MG63 (cell line): ENCODE measurements at regions not wholly inside any gene's neighbourhood (a gene's known extent, or its start where the extent isn't known, plus 50 kb on each side); places are given as distances from the start of the nearest gene placed in this dataset.

Experiments
- DNase-seq: peaks from one replicate; pipeline ENCODE4 v3.0.0-alpha.2; 2020
- H3K27me3 ChIP-seq: fragments of 250-450 bp; sonication (Bioruptor Pico); 2 replicates; pipeline ENCODE4 v1.5.1; 2020; ENCODE audit warnings: mild to moderate bottlenecking, moderate library complexity
- H3K36me3 ChIP-seq: fragments of 250-450 bp; sonication (Bioruptor Pico); 2 replicates; pipeline ENCODE4 v1.5.1; 2020; ENCODE audit warnings: mild to moderate bottlenecking, moderate library complexity
- H3K4me3 ChIP-seq: fragments of 250-450 bp; sonication (Bioruptor Pico); 2 replicates; pipeline ENCODE4 v1.5.1; 2020; ENCODE audit warnings: mild to moderate bottlenecking, moderate library complexity
- H3K9me3 ChIP-seq: fragments of 250-450 bp; sonication (Bioruptor Pico); 2 replicates; pipeline ENCODE4 v1.5.1; 2020; ENCODE audit warnings: mild to moderate bottlenecking, moderate library complexity

DNA sequence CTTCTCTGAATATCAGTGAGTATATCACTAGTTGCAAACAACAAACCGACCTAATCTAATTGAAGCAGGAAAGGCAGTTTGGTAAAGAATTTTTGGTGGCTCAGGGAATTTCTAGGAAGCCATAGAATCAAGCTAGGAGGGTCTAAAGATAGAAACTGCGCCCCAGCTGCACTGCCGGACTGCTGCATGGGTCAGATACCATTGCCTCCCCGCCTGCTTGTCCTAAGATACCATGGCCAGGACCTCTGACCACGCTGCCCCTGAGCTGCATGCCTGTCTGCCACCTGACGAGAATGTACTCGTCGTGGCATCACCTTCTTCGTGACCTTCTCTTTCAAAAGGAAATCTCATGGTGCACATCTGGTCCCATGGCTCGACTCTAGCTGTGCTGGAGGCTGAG, 439.0 kb downstream of the ZSWIM6 start:
- Histone ChIP-seq H3K36me3 (no peaks in the 10 kb centered on the region), H3K9me3 (no peaks in the 10 kb centered on the region), H3K4me3 (no peak overlapping the region), H3K27me3 (no peaks in the 10 kb centered on the region)
- DNase-seq = no peak

DNA sequence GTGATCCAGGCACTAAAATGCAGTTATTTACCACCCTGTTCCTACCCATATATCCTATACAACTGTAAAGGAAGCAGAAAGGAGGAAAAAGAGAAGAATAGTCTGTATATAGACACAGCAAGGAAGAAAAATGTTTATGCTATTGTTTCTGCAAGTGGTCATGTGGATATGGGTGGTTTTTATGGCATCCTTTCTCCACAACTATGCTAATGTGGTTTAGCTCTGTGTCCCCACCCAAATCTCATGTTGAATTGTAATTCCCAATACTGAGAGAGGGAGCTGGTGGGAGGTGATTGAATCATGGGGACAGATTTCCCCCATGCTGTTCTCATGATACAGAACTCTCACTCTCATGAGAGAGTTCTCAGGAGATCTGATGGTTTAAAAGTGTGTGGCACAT, 439.8 kb downstream of the ZSWIM6 start:
- H3K36me3 ChIP-seq = no peaks in the 10 kb centered on the region
- DNase-seq = no peak
- H3K27me3 ChIP-seq = no peaks in the 10 kb centered on the region
- no peaks in the 10 kb centered on the region for H3K9me3 ChIP-seq
- H3K4me3 ChIP-seq = no peak overlapping the region

DNA sequence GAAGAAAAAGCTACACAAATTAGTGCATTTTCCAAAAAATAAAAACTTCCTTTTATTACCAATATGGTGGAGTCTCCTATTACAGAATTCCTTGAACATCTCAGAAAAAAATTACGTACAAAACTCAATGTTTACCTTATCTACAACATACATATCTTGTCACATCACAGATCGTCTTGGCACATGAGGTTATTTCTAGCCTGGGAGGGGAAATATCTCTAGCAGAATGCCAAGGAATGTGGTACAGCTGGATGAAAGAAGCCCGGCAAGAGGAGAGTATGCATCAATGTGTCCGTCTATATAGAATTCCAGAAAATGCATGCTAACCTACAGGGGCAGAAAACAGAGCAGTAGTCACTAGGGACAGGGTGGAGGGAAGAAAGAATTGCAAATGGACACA, 443.8 kb downstream of the ZSWIM6 start:
- Histone ChIP-seq H3K9me3 (no peaks in the 10 kb centered on the region), H3K27me3 (no peaks in the 10 kb centered on the region), H3K36me3 (no peaks in the 10 kb centered on the region), H3K4me3 (no peak overlapping the region)
- DNase-seq = no peak

DNA sequence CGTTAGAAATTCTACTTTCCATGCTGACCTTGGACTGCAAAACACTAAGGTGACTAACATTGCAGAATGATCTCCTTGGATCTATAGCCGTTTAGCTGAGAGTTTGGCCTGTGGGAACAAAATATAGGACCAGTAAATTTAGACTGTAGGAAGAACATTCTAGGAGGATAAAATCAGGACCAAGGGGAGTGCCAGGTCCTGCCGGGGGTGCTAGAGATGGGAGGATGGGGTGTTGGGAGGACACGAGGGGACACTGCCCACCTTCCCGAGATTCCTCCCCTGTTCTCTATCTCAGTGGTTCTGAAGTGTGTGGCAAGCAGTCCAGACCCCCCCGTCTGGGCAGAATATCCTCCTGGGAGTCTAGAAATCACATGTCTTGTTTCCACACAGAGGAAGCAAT, 445.2 kb downstream of the ZSWIM6 start:
- Histone ChIP-seq H3K4me3 (no peak overlapping the region), H3K27me3 (no peaks in the 10 kb centered on the region), H3K9me3 (no peaks in the 10 kb centered on the region), H3K36me3 (no peaks in the 10 kb centered on the region)
- DNase-seq = no peak

DNA sequence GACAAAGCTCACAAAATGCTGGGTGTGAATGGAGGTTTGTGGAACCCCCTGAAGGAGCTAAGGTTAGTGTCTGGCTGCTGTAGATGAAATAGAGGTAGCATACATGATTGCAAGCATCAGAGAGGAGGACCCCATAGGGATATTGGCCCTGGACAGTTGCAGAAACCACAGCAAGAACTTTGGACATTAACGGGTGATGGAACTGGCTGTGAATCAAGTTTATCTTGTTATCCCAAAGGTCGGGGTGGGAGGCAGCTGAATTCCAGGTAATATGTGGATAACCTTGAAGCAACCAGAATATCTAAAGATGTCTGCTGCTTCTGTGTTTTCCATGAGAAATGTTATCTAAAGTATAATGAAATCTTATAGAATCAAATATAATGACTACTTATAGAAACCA, 447.7 kb downstream of the ZSWIM6 start:
- H3K9me3 ChIP-seq = no peaks in the 10 kb centered on the region
- no peaks in the 10 kb centered on the region for H3K36me3 ChIP-seq
- H3K27me3 ChIP-seq = no peaks in the 10 kb centered on the region
- no peak for DNase-seq
- H3K4me3 ChIP-seq = no peak overlapping the region

DNA sequence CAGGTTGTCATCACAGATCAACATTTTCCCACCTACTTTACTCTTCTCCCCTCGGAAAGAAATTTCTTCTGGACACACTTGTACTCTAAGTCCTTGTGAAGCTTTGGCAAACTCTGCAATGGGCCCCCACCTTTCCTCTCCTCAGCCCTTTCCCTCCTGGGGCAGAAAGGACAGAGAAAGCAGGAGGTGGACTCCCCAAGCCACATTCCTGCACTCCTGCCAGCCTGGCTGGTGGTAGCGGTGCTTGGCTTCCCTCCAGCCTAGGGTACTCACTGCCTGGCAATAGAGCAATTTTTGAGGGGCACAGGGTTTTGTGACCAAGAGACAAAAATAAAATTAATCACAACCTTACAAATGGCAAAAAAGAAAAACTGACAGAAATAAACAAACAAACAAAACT, 451.4 kb downstream of the ZSWIM6 start:
- H3K9me3 ChIP-seq = no peaks in the 10 kb centered on the region
- no peak for DNase-seq
- H3K36me3 ChIP-seq = no peaks in the 10 kb centered on the region
- no peaks in the 10 kb centered on the region for H3K27me3 ChIP-seq
- no peak overlapping the region for H3K4me3 ChIP-seq

DNA sequence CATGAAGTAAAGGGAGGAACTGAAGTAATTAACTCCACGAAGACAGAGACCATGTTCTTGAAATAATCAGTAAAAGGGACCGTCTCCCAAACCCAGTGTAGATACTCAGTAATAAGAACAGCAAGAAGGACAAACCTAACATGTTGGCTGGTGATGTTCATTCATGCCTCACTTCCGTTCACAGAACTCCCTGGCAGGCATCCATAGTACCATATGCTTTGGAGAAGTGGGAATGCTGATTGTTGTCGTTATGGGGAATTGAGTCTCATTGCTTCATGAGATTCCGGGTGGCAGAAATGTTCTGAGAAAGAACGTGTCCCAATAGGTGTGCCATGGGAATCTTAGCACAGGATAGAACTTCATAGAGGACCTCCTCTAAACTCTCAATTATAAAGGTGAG, 452.3 kb downstream of the ZSWIM6 start:
- Histone ChIP-seq H3K9me3 (no peaks in the 10 kb centered on the region), H3K27me3 (no peaks in the 10 kb centered on the region), H3K4me3 (no peak overlapping the region), H3K36me3 (no peaks in the 10 kb centered on the region)
- no peak for DNase-seq

DNA sequence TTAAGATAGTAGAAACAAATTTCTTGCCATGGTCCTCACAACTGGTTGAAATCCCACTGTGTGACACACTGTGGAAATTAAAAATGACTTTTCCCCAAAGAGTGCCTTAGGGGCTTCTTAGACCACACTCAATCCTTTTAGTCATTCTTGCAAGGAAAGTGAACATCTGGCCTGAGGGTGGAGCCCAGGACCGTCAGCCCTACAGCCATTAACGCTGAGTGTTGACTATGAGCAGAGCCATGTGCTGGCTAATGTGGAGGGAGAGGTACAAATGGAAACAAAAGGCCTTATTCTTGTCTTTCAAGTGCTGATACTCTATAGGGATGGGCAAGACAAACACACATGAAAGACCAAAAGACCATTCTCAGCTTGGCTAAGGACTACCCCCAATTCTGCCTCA, 456.5 kb downstream of the ZSWIM6 start:
- Histone ChIP-seq H3K4me3 (no peak overlapping the region), H3K9me3 (no peaks in the 10 kb centered on the region), H3K27me3 (no peaks in the 10 kb centered on the region), H3K36me3 (no peaks in the 10 kb centered on the region)
- no peak for DNase-seq

DNA sequence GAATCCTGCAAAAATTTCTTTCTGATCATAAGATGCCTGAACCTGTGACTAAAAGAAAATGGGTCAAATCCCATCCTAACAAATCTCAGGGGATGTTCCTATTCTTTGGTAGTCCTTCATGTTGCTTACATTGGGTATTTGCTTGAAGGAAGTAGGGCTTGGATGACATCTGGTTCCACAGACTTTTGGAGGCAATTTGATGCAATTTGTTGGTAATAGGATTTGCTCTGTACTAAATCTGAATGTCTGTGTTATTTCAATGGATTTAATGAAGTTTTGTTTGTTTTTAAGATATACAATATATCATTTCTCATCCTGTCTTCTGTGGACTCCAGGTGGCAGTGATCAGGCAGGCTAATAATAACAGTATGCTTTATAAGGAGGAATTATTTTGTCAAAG, 457.9 kb downstream of the ZSWIM6 start:
- no peaks in the 10 kb centered on the region for H3K27me3 ChIP-seq
- H3K36me3 ChIP-seq = no peaks in the 10 kb centered on the region
- H3K4me3 ChIP-seq = no peak overlapping the region
- DNase-seq = no peak
- H3K9me3 ChIP-seq = no peaks in the 10 kb centered on the region

DNA sequence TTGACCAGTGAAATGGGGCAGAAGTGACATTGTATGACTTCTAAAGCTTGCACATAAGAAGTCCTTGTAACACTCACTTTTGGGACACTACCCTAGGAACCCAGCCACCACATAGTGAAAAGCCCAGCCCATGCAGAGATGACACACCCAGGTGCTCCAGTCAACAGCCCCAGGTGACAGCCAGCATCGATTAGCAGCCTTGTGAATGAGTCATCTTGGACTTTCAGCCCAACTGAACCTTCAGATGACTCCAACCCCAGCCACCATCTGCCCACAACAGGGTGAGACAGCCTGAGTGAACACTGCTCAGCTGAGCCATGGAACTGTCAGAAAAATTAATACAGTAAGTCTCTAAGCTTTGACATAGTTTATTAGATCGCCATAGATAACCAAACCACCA, 458.6 kb downstream of the ZSWIM6 start:
- DNase-seq = no peak
- Histone ChIP-seq H3K4me3 (no peak overlapping the region), H3K27me3 (no peaks in the 10 kb centered on the region), H3K9me3 (no peaks in the 10 kb centered on the region), H3K36me3 (no peaks in the 10 kb centered on the region)

DNA sequence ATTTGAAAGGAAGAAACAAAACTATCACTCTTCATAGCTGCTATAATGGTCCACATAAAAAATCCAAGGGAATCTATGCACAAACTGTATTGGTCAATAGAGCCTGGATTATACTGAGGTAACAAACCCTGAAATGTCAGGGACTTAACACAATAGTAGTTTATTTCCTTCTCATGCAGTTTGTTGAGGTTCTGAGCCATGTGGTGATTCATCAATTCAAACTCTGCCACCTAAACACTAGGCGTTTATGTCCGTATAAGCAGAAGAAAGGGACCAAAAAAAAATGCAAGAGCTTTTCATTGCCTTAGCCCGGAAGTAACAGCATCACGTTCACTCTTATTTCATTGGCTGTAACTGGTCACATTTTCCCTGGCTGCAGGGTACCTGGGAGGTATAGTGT, 464.7 kb downstream of the ZSWIM6 start:
- Histone ChIP-seq H3K9me3 (no peaks in the 10 kb centered on the region), H3K4me3 (no peak overlapping the region), H3K36me3 (no peaks in the 10 kb centered on the region), H3K27me3 (no peaks in the 10 kb centered on the region)
- no peak for DNase-seq

DNA sequence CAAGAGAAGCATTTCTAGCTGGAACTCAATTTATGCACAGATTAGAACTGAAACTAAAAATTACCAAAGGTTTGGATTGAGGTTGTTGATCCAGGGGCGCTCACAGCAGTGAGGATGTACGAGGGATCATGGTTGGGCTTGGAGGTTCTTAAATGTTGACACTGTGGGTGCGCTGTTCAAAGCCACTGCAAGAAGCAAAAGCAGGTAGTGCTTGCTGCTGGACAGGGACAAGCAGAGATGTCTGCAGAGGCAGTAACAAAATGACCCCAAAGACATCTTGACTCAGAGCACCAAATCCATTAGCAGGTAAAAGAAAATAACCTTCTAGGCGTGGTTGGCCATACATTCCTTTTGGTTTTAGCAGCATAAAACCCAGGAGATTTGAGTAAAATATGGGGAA, 468.4 kb downstream of the ZSWIM6 start:
- Histone ChIP-seq H3K27me3 (no peaks in the 10 kb centered on the region), H3K9me3 (no peaks in the 10 kb centered on the region)
- no peak for DNase-seq

DNA sequence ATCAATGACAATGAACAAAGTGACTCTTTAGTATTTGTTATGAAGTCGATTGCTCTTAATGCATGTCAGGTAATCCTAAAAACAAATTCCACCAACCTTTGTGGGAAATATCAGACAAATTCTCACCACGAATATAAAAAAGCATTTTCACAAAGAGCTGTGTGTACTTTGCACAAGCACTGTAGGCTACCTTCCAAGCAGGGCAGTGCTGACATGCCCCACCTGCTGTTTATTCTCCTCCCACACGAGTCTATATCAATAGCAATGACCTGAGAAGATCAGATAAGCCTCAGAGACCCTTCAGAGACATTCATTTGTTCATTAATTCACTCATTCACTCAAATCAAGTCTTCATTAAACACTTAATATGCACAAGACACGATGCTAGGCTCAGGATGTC, 469.1 kb downstream of the ZSWIM6 start:
- Histone ChIP-seq H3K4me3 (no peak overlapping the region), H3K27me3 (no peaks in the 10 kb centered on the region), H3K36me3 (no peaks in the 10 kb centered on the region), H3K9me3 (no peaks in the 10 kb centered on the region)
- no peak for DNase-seq

More for the DNA sequence above, 468.4 kb downstream of the ZSWIM6 start:
- no peak overlapping the region for H3K4me3 ChIP-seq
- H3K36me3 ChIP-seq = no peaks in the 10 kb centered on the region

DNA sequence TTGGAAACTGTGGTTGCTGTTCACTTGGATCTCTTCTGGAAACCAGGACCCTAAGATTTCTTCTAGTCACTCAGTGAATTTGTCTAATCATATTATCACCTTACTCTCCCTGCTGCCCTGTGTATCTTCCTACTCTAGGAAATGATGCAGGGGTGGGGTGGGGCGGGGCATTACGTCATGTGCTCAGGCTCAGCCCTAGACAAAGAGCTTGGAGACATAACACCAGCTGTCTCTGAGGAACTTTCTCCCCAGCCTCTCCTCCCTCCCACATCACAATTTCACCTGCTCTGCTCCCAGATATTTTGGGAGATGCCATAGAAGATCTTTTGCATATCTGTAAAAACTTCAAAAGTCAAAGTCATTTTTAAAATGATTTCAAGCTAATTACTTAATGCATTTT, 470.4 kb downstream of the ZSWIM6 start:
- H3K36me3 ChIP-seq = no peaks in the 10 kb centered on the region
- no peak overlapping the region for H3K4me3 ChIP-seq
- DNase-seq = no peak
- H3K27me3 ChIP-seq = no peaks in the 10 kb centered on the region
- H3K9me3 ChIP-seq = no peaks in the 10 kb centered on the region

DNA sequence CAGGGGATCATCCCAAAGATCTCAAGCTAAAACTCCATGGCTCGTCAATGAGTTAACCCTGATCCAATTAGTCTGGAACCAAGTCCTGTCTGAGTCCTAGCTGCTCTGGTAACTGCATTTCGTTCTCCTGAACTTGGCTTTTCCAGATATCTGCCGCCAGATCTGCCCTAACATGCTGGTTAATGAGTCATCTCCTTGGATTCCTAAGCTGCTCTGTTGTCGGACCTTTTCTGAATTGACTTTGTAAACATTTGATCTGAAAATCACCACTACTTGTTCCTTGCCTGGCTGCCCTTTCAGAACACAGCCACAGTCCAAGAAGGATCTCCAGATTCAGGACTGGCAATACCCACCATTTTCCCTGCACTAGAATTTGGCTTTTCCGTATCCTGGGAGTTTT, 473.0 kb downstream of the ZSWIM6 start:
- Histone ChIP-seq H3K9me3 (no peaks in the 10 kb centered on the region), H3K36me3 (no peaks in the 10 kb centered on the region), H3K4me3 (no peak overlapping the region), H3K27me3 (no peaks in the 10 kb centered on the region)
- DNase-seq = peak; percentile 57

DNA sequence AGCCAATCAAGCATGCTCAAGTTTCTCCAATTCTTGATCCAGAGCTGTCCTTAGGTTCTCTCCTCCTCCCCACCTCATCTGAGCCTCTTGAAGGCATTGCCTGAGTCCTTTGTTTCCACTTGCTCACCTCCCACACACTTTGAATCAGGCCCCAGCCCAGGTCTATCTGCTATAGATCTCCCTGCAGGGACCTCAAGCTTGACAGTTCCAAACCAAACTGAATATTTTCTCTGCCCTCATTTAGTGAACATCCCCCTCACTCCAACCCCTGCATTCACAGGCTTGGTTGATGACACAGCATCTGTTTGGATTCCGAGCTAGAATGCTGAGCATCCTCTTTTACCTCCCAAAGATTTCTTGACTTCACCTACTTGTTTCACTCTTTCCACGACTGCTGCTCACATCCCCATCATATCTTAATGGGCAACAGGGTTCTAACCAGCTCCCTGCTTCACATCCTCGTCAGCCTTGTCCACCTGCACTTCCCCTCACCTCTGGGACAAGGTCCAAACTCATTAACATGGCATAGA, 474.5 kb downstream of the ZSWIM6 start:
- Histone ChIP-seq H3K4me3 (no peak overlapping the region), H3K9me3 (no peaks in the 10 kb centered on the region), H3K27me3 (no peaks in the 10 kb centered on the region), H3K36me3 (no peaks in the 10 kb centered on the region)
- DNase-seq = no peak

DNA sequence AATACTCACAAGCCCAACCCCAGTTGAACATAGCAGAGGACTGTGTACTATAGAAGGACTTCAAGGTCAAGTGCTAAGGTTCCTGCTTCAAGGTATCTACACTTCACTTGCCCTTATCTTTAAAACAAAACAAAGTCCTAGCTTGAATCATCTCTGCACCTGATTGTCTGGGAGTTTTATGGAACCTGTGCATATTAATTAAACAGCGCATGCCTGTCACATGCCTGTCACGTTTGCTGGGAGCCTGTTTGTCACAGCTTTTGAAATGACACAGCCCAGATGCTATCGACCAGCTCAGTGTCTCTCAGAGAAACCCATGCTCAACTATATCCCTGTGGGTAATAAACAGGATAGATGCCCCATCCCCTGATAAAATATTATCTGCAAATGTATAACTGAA, 476.0 kb downstream of the ZSWIM6 start:
- Histone ChIP-seq H3K27me3 (no peaks in the 10 kb centered on the region; the same call in 1 of the 2 replicates), H3K9me3 (no peaks in the 10 kb centered on the region), H3K4me3 (no peak overlapping the region), H3K36me3 (no peaks in the 10 kb centered on the region)
- no peak for DNase-seq

DNA sequence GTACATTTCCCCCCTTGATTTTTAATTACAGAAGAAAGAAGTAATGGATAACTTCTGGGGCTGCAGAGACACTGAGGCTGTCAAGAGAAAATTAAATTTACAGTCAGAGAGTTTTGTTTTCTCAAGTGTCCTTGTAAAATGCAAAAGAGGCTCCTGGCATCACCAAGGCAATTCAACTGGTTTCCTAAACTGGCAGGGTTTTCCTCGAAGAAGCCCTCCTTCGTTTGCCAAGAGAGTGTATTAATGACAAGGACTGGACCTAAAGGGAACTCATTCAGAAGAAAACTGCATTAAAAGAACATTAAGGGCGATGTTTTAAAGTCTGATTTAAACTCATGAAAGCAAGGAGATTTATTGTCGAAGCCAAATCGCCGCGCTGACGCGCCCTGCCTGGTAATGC, 476.9 kb downstream of the ZSWIM6 start:
- no peak for DNase-seq
- H3K36me3 ChIP-seq = no peaks in the 10 kb centered on the region

DNA sequence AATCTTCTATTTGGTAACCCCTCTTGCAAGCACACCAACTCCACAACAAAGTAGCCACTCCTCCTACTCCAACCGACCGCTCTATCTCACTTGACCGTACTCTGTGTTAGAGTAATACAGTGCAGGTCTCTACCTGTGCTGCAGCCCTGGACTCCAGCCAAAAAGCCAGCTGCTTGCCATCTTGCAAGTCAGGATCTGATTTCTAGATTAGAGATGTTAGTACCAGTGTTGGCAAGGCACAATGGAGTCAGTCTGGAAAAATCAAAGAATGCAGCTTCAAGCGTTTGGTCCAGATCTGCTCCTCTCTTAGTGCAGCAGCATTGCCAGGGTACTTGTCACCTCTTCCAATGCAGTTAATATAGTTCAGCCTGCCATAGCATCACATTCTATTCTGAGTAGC, 477.6 kb downstream of the ZSWIM6 start:
- no peaks in the 10 kb centered on the region for H3K36me3 ChIP-seq
- DNase-seq = no peak
- no peak overlapping the region for H3K4me3 ChIP-seq
- no peaks in the 10 kb centered on the region; the same call in 1 of the 2 replicates for H3K27me3 ChIP-seq
- H3K9me3 ChIP-seq = no peaks in the 10 kb centered on the region

More for the DNA sequence above, 476.9 kb downstream of the ZSWIM6 start:
- H3K9me3 ChIP-seq = no peaks in the 10 kb centered on the region
- H3K4me3 ChIP-seq = no peak overlapping the region
- H3K27me3 ChIP-seq = no peaks in the 10 kb centered on the region; the same call in 1 of the 2 replicates
